Central memory CD8-positive, alpha-beta T cell (primary cell): ENCODE measurements at regions not wholly inside any gene's neighbourhood (a gene's known extent, or its start where the extent isn't known, plus 50 kb on each side); places are given as distances from the start of the nearest gene placed in this dataset.

Source experiments
- ATAC-seq: fragments of 150-1000 bp; cut with Tn5 transposase; replicated peaks from 2 replicates; pipeline ENCODE4 v1.10.0; 2022; ENCODE audit warnings: mild to moderate bottlenecking, moderate FRiP score, moderate number of reproducible peaks; ENCODE audit not compliant: poor library complexity, severe bottlenecking; ENCODE audit errors: extremely low read depth
- DNase-seq, 2 donors: peaks; one replicate each; pipeline ENCODE4 v3.0.0; 2021; ENCODE audit warnings: low spot score in 2 of 2
- H3K27ac Mint-ChIP-seq: one replicate; pipeline ENCODE4 v1.8.0; 2022; ENCODE audit warnings: low read depth, mild to moderate bottlenecking, moderate library complexity, mixed read lengths
- H3K27me3 Mint-ChIP-seq: one replicate; pipeline ENCODE4 v1.8.0; 2022; ENCODE audit warnings: mixed read lengths
- H3K36me3 Mint-ChIP-seq: one replicate; pipeline ENCODE4 v1.8.0; 2022; ENCODE audit warnings: mild to moderate bottlenecking, moderate library complexity, mixed read lengths; ENCODE audit not compliant: insufficient read depth
- H3K4me1 Mint-ChIP-seq: one replicate; pipeline ENCODE4 v1.8.0; 2022; ENCODE audit warnings: mixed read lengths
- H3K4me3 Mint-ChIP-seq: one replicate; pipeline ENCODE4 v1.8.0; 2022; ENCODE audit warnings: mild to moderate bottlenecking, moderate library complexity, mixed read lengths
- H3K9me3 Mint-ChIP-seq: one replicate; pipeline ENCODE4 v1.8.0; 2022; ENCODE audit warnings: mixed read lengths

GRCh38 chr6:14622085-14622484 is 504.5 kb downstream of the CD83 start:
- peaks cover 1% of the 10 kb centered on the region for H3K36me3 Mint-ChIP-seq
- ATAC-seq = no peak
- no peak for DNase-seq
- no peaks in the 10 kb centered on the region for H3K9me3 Mint-ChIP-seq
- H3K27ac Mint-ChIP-seq = no peak overlapping the region
- no peaks in the 10 kb centered on the region for H3K4me1 Mint-ChIP-seq
- H3K4me3 Mint-ChIP-seq = no peak overlapping the region
- H3K27me3 Mint-ChIP-seq = peaks cover 21% of the 10 kb centered on the region

GRCh38 chr6:14622909-14623505 is 505.4 kb downstream of the CD83 start:
- peaks cover 1% of the 10 kb centered on the region for H3K36me3 Mint-ChIP-seq
- DNase-seq = no peak
- no peak for ATAC-seq
- no peaks in the 10 kb centered on the region for H3K9me3 Mint-ChIP-seq
- H3K4me3 Mint-ChIP-seq = no peak overlapping the region
- peaks cover 14% of the 10 kb centered on the region for H3K27me3 Mint-ChIP-seq
- no peaks in the 10 kb centered on the region for H3K4me1 Mint-ChIP-seq
- no peak overlapping the region for H3K27ac Mint-ChIP-seq

GRCh38 chr6:14625173-14625895 is 507.8 kb downstream of the CD83 start:
- Mint-ChIP-seq H3K27ac (no peak overlapping the region), H3K9me3 (no peaks in the 10 kb centered on the region), H3K4me3 (no peak overlapping the region), H3K27me3 (peaks cover 14% of the 10 kb centered on the region), H3K4me1 (no peaks in the 10 kb centered on the region), H3K36me3 (peaks cover 1% of the 10 kb centered on the region)
- DNase-seq (no peak), ATAC-seq (no peak)

GRCh38 chr6:14626556-14626955 is 509.0 kb downstream of the CD83 start:
- H3K36me3 Mint-ChIP-seq = peaks cover 1% of the 10 kb centered on the region
- ATAC-seq = no peak
- no peak overlapping the region for H3K4me3 Mint-ChIP-seq
- no peaks in the 10 kb centered on the region for H3K9me3 Mint-ChIP-seq
- no peak for DNase-seq
- H3K27me3 Mint-ChIP-seq = peaks cover 14% of the 10 kb centered on the region
- H3K4me1 Mint-ChIP-seq = no peaks in the 10 kb centered on the region
- no peak overlapping the region for H3K27ac Mint-ChIP-seq

GRCh38 chr6:14630016-14630415 is 512.4 kb downstream of the CD83 start:
- H3K4me1 Mint-ChIP-seq = peaks cover 15% of the 10 kb centered on the region
- ATAC-seq = no peak

GRCh38 chr6:14633479-14633878 is 515.9 kb downstream of the CD83 start:
- Mint-ChIP-seq H3K36me3 (peaks cover 3% of the 10 kb centered on the region), H3K27ac (no peak overlapping the region), H3K9me3 (no peaks in the 10 kb centered on the region), H3K27me3 (no peaks in the 10 kb centered on the region), H3K4me1 (peaks cover 34% of the 10 kb centered on the region), H3K4me3 (no peak overlapping the region)
- DNase-seq = no peak
- no peak for ATAC-seq

More at GRCh38 chr6:14630016-14630415, 512.4 kb downstream of the CD83 start:
- Mint-ChIP-seq H3K27me3 (peaks cover 9% of the 10 kb centered on the region), H3K27ac (no peak overlapping the region), H3K4me3 (no peak overlapping the region), H3K9me3 (no peaks in the 10 kb centered on the region), H3K36me3 (no peaks in the 10 kb centered on the region)
- DNase-seq = no peak

- H3K4me3 Mint-ChIP-seq = peak overlapping the region; percentile 73
- peaks cover 37% of the 10 kb centered on the region for H3K4me1 Mint-ChIP-seq
- peaks cover 5% of the 10 kb centered on the region for H3K27me3 Mint-ChIP-seq
- no peak overlapping the region for H3K27ac Mint-ChIP-seq
- peaks cover 3% of the 10 kb centered on the region for H3K36me3 Mint-ChIP-seq
- DNase-seq (no peak), ATAC-seq (no peak)
- no peaks in the 10 kb centered on the region for H3K9me3 Mint-ChIP-seq
Observed at GRCh38 chr6:14634072-14634471, 516.5 kb downstream of the CD83 start.

- DNase-seq (peak in 1 of 2 donors; percentile 21), ATAC-seq (peak; percentile 76)
- Mint-ChIP-seq H3K27me3 (peaks cover 14% of the 10 kb centered on the region), H3K36me3 (peaks cover 3% of the 10 kb centered on the region), H3K4me3 (peak overlapping the region; percentile 73), H3K27ac (peak overlapping the region; percentile 45), H3K9me3 (no peaks in the 10 kb centered on the region), H3K4me1 (peaks cover 40% of the 10 kb centered on the region)
Observed at GRCh38 chr6:14635195-14635594, 517.6 kb downstream of the CD83 start.

GRCh38 chr6:14635934-14636591 is 518.5 kb downstream of the CD83 start:
- peaks cover 40% of the 10 kb centered on the region for H3K4me1 Mint-ChIP-seq
- DNase-seq (peak in 1 of 2 donors; percentile 16), ATAC-seq (peak; percentile 68)
- H3K9me3 Mint-ChIP-seq = no peaks in the 10 kb centered on the region
- peaks cover 3% of the 10 kb centered on the region for H3K36me3 Mint-ChIP-seq
- peak overlapping the region; percentile 73 for H3K4me3 Mint-ChIP-seq
- H3K27ac Mint-ChIP-seq = peak overlapping the region; percentile 30
- H3K27me3 Mint-ChIP-seq = peaks cover 23% of the 10 kb centered on the region

- peaks cover 40% of the 10 kb centered on the region for H3K4me1 Mint-ChIP-seq
- DNase-seq (no peak), ATAC-seq (no peak)
- peaks cover 3% of the 10 kb centered on the region for H3K36me3 Mint-ChIP-seq
- no peak overlapping the region for H3K4me3 Mint-ChIP-seq
- peaks cover 28% of the 10 kb centered on the region for H3K27me3 Mint-ChIP-seq
- H3K27ac Mint-ChIP-seq = no peak overlapping the region
- no peaks in the 10 kb centered on the region for H3K9me3 Mint-ChIP-seq
Observed at GRCh38 chr6:14638435-14638905, 520.9 kb downstream of the CD83 start.

GRCh38 chr6:14638906-14639761 is 521.6 kb downstream of the CD83 start:
- no peak for DNase-seq
- Mint-ChIP-seq H3K27ac (no peak overlapping the region), H3K36me3 (peaks cover 3% of the 10 kb centered on the region), H3K27me3 (peaks cover 28% of the 10 kb centered on the region), H3K9me3 (no peaks in the 10 kb centered on the region), H3K4me1 (peaks cover 34% of the 10 kb centered on the region), H3K4me3 (peak overlapping the region; percentile 31)
- no peak for ATAC-seq

GRCh38 chr6:14639983-14640599 is 522.5 kb downstream of the CD83 start:
- Mint-ChIP-seq H3K36me3 (peaks cover 3% of the 10 kb centered on the region), H3K4me1 (peaks cover 24% of the 10 kb centered on the region), H3K27me3 (peaks cover 28% of the 10 kb centered on the region), H3K27ac (no peak overlapping the region), H3K4me3 (no peak overlapping the region), H3K9me3 (no peaks in the 10 kb centered on the region)
- ATAC-seq (no peak), DNase-seq (no peak)
